ENCODE measurements at regions not wholly inside any gene's neighbourhood (a gene's known extent, or its start where the extent isn't known, plus 50 kb on each side); places are given as distances from the start of the nearest gene placed in this dataset.

GRCh38 chr1:224492632-224493031 lies 58.0 kb upstream of the WDR26 start:
- in situ Hi-C loops (cut with MboI; ENCODE audit: low pct_unique_long_range_greater_than_20kb, low sequenced_read_pairs, unreplicated experiment), result no loop called here
- TF ChIP-seq CTCF (IDR thresholded peaks at IDR 0.05; ENCODE audit: extremely low read depth, insufficient read depth, missing control alignments), result no peak
- no peak for DNase-seq (ENCODE audit: low spot score)

GRCh38 chr1:224493269-224493668 lies 58.7 kb upstream of the WDR26 start:
- in situ Hi-C loops (cut with MboI; ENCODE audit: low pct_unique_long_range_greater_than_20kb, low sequenced_read_pairs, unreplicated experiment), result no loop called here
- no peak for TF ChIP-seq CTCF (IDR thresholded peaks at IDR 0.05; ENCODE audit: extremely low read depth, insufficient read depth, missing control alignments)
- no peak for DNase-seq (ENCODE audit: low spot score)

- no peak for TF ChIP-seq CTCF (IDR thresholded peaks at IDR 0.05; ENCODE audit: extremely low read depth, insufficient read depth, missing control alignments)
- DNase-seq (ENCODE audit: low spot score), result no peak
- in situ Hi-C loops (cut with MboI; ENCODE audit: low pct_unique_long_range_greater_than_20kb, low sequenced_read_pairs, unreplicated experiment), result no loop called here
Measured at GRCh38 chr1:224494343-224494742, 59.7 kb upstream of the WDR26 start.

GRCh38 chr1:224495866-224496265 lies 61.3 kb upstream of the WDR26 start:
- in situ Hi-C loops (cut with MboI; ENCODE audit: low pct_unique_long_range_greater_than_20kb, low sequenced_read_pairs, unreplicated experiment), result no loop called here
- no peak for DNase-seq (ENCODE audit: low spot score)
- no peak for TF ChIP-seq CTCF (IDR thresholded peaks at IDR 0.05; ENCODE audit: extremely low read depth, insufficient read depth, missing control alignments)

GRCh38 chr1:224496826-224497225 lies 62.2 kb upstream of the WDR26 start:
- in situ Hi-C loops (cut with MboI; ENCODE audit: low pct_unique_long_range_greater_than_20kb, low sequenced_read_pairs, unreplicated experiment), result no loop called here
- no peak for TF ChIP-seq CTCF (IDR thresholded peaks at IDR 0.05; ENCODE audit: extremely low read depth, insufficient read depth, missing control alignments)
- no peak for DNase-seq (ENCODE audit: low spot score)

GRCh38 chr1:224497714-224498573 lies 63.3 kb upstream of the WDR26 start:
- no peak for TF ChIP-seq CTCF (IDR thresholded peaks at IDR 0.05; ENCODE audit: extremely low read depth, insufficient read depth, missing control alignments)
- DNase-seq (ENCODE audit: low spot score), result peak; percentile 84
- in situ Hi-C loops (cut with MboI; ENCODE audit: low pct_unique_long_range_greater_than_20kb, low sequenced_read_pairs, unreplicated experiment), result no loop called here
